RWPE1 (cell line): ENCODE measurements at regions not wholly inside any gene's neighbourhood (a gene's known extent, or its start where the extent isn't known, plus 50 kb on each side); places are given as distances from the start of the nearest gene placed in this dataset.

ENCODE experiments used
- CTCF ChIA-PET: fragments of 350-600 bp; sonication (Branson Sonifier 250); formaldehyde crosslinking; extraction: SDS; loops from one replicate; lab custom pipeline; 2021; lab: Yijun Ruan, JAX
- POLR2A ChIA-PET: fragments of 400-600 bp; formaldehyde crosslinking; extraction: SDS; loops from one replicate; lab custom pipeline; 2020; ENCODE audit warnings: antibody characterized with exemption; ENCODE audit not compliant: low non-redundant PET; lab: Yijun Ruan, JAX
- DNase-seq: peaks from one replicate; pipeline ENCODE4 v3.0.0; 2012; ENCODE audit warnings: low spot score
- H3K27ac ChIP-seq: fragments of 450-650 bp; 2 replicates; pipeline ENCODE4 v1.5.1; 2017
- TF ChIP-seq, protein P1 (sequence below): fragments of 450-650 bp; conservative IDR thresholded peaks from 2 replicates; pipeline ENCODE4 v1.5.1; 2017; ENCODE audit warnings: low read depth, mild to moderate bottlenecking

DNA sequence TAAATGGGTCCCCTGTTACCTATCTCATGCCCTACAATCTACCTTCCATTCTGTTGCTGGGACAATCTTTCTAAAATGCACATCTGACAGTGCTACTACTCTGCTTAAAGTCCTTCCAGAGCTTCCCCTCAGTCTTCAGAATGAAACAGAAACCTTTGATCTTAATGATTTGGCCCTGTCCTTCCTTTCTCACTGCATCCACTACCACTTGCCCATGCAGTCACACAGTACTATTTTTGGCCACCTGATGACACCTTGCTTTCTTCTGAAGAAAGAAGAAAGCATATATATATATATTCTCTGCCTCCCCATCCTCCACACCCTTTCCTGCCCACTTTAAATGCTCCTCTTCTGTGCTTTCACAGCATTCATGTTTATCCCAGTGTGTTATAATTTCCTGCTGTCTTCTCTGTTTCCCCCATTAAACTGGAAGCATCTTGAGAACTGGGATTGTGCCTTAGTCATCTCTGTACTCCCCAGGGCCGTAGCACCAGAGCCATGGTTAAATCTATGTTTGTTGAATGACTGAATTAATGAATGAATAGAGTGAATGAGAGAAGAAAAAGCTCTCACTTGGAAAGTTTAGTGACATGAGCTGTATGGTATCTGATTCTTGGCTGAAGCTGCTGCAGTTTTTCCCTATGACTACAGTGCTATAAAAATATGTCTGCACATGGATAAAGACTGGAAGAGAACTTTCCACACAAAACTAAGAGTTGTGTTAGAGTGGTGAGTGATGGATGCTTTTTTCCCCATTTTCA, 56.2 kb downstream of the RTL9 start:
- POLR2A ChIA-PET, result no interaction called here
- TF ChIP-seq, protein P1, sequence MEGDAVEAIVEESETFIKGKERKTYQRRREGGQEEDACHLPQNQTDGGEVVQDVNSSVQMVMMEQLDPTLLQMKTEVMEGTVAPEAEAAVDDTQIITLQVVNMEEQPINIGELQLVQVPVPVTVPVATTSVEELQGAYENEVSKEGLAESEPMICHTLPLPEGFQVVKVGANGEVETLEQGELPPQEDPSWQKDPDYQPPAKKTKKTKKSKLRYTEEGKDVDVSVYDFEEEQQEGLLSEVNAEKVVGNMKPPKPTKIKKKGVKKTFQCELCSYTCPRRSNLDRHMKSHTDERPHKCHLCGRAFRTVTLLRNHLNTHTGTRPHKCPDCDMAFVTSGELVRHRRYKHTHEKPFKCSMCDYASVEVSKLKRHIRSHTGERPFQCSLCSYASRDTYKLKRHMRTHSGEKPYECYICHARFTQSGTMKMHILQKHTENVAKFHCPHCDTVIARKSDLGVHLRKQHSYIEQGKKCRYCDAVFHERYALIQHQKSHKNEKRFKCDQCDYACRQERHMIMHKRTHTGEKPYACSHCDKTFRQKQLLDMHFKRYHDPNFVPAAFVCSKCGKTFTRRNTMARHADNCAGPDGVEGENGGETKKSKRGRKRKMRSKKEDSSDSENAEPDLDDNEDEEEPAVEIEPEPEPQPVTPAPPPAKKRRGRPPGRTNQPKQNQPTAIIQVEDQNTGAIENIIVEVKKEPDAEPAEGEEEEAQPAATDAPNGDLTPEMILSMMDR, result no peak
- H3K27ac ChIP-seq, result no peak overlapping the region

DNA sequence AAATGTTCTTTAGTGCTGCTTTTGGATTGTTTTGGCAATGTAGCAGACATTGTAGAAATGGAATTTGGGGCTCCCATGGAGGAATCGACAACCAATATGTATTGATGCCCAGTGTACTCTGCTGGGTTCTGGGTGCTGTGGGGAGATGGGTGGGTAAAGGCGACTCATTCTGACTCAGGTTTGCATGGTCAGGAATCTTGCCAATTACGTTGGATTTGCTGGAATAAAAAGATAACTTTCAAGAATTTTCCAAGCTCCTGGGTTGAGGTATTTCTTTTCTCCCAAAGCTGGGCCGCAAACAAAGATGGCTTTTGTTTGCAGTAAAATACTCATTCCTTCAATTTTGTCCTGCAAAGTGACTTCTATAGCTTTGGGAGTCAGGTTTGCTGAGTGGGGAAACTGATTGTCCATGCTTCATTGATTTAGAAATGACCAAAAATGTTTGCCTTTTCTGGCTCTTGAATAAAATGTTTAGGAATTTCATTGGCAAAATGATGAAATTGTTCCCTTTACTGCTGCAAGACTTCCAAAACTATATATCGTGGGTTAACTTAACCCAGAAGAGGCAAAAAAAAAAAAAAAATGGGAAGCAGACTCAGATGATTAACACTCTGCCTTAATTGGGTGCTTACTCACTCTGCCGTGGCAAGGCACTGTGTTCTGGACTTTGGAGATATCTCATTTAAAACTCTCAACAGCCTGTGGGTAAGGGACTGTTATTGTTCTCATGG, 57.0 kb downstream of the RTL9 start:
- TF ChIP-seq, protein P1, result no peak
- CTCF ChIA-PET, result no interaction called here
- DNase-seq, result no peak
- POLR2A ChIA-PET, result no interaction called here
- H3K27ac ChIP-seq, result no peak overlapping the region

More for the DNA sequence above, 56.2 kb downstream of the RTL9 start:
- no peak for DNase-seq
- CTCF ChIA-PET, result interaction anchor here (0.5 to 0.6 kb wide), 2 partner anchors 96 to 649 kb away, joined by 3 read pairs; no protein-coding TSS in a partner anchor

DNA sequence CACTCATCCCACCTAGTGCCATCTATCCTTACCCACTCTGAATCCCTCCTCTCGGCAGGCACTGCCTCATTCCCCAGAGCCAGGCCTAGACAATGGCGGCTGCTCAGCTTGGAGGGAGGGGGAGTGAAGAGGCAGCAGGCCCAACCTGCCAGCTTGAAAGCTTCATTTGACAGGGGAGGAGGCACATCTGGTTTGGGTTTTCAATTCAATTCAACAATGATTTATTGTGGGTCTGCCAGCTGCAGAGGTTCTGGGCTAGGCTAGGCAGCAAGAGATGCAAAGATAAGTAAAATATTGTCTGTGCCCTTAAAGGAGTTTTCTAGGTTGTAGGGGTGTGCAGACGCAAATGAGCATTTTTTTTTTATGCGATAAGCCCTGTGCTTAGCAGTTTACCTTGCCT, 58.5 kb downstream of the RTL9 start:
- TF ChIP-seq, protein P1, result no peak
- ChIA-PET POLR2A (no interaction called here), CTCF (no interaction called here)
- no peak overlapping the region for H3K27ac ChIP-seq
- no peak for DNase-seq

DNA sequence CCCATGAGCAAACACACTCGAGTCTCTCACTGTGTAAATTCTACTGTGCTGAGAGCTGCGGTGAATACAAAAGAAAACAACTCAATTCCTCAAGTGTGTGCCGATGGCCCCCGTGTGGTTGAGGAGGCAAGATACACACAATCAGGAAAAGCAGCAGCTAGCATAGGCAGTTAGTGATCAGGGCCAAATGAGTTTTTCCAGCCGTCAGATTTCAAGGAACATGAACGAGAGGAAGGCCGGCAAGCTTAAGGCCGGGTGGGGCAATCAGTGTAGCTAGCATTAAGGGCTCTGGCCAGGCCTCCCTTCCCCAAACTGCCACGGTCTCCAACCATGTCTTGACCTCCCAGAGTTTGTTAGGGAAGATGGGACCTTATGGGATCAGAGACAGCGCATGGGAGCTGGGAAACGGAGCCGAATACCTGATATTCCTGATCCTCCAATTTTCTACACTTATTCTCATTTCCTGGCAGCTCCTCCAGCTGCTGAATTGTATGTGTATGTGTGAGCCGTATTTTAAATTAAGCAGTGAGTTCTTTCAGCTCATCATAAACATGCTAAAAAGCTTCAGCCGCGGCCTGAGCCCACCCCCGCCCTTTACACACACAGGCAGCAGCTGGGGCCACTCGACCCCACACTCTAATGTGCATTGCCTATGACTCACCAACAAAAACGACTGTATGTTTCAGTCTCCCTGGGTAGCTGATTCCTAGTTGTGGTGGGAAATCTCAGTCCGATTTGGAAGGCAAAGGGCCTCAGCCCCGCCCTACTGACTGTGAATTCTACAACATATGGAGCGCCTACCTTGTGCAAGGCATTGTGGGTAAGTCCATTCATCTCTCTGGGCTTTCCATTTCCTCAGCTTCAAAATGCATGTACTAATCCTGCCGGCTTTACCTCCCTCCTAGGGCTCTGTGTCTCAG, 59.9 kb downstream of the RTL9 start:
- no peak overlapping the region for H3K27ac ChIP-seq
- no peak for DNase-seq
- TF ChIP-seq, protein P1, result no peak
- CTCF ChIA-PET, result interaction anchor here (0.6 to 0.7 kb wide), 2 partner anchors 241 to 387 kb away, joined by 3 read pairs; no protein-coding TSS in a partner anchor
- POLR2A ChIA-PET, result no interaction called here

DNA sequence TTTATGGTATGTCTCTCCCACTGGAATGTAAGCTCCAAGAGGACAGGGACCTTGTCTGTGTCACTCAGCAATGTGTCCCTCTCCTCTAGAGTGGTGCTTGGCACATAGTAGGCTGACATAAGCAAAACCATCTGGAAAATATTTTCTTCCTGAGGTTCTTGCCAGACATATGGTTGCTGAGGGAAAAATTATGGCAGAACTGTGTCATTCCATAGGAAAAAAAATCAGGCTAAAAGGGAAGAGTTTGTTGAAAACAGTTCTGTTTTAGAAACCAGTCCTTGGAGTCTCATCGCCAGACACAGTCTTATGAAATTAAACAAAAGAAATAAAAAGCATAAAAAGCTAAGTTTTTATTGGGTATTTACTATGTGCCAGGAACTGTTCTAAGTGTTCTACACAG, 60.9 kb downstream of the RTL9 start:
- H3K27ac ChIP-seq, result no peak overlapping the region
- TF ChIP-seq, protein P1, result no peak
- POLR2A ChIA-PET, result no interaction called here
- DNase-seq, result no peak
- CTCF ChIA-PET, result interaction anchor here (1.4 kb wide), 1 partner anchor 273 kb away, joined by 6 read pairs; no protein-coding TSS in a partner anchor
